Fibroblast of lung (primary cell): ENCODE measurements at regions not wholly inside any gene's neighbourhood (a gene's known extent, or its start where the extent isn't known, plus 50 kb on each side); places are given as distances from the start of the nearest gene placed in this dataset.

Experiments used
- DNase-seq, 2 donors: peaks; one replicate each; pipeline versions ENCODE4 v3.0.0 to v3.0.0-alpha.2; 2010; ENCODE audit warnings: low read depth in 2 of 2
- H2AFZ ChIP-seq: 2 replicates; pipeline ENCODE4 v1.5.1; 2012; ENCODE audit warnings: low read length, control low read depth, inconsistent platforms
- H3K27ac ChIP-seq: 2 replicates; pipeline ENCODE4 v1.5.1; 2011; ENCODE audit warnings: low read length, control low read depth; ENCODE audit not compliant: insufficient read depth
- H3K27me3 ChIP-seq: 2 replicates; pipeline ENCODE4 v1.5.1; 2011; ENCODE audit warnings: mild to moderate bottlenecking, low read length; ENCODE audit not compliant: control insufficient read depth, insufficient read depth
- H3K36me3 ChIP-seq: 2 replicates; pipeline ENCODE4 v1.5.1; 2011; ENCODE audit warnings: low read length; ENCODE audit not compliant: control insufficient read depth, insufficient read depth
- H3K4me1 ChIP-seq: 2 replicates; pipeline ENCODE4 v1.5.1; 2011; ENCODE audit warnings: low read length; ENCODE audit not compliant: control insufficient read depth, insufficient read depth; ENCODE audit errors: extremely low read depth
- H3K4me2 ChIP-seq: 2 replicates; pipeline ENCODE4 v1.5.1; 2011; ENCODE audit warnings: low read length, control low read depth; ENCODE audit not compliant: insufficient read depth; ENCODE audit errors: extremely low read depth
- H3K4me3 ChIP-seq, 4 experiments: fragments of 200-600 bp in 1 of 4; sonication (generic) in 1 of 4; replicated peaks in 1 of 4; 2 replicates each; pipeline ENCODE4 v1.5.1; 2011 to 2016; ENCODE audit warnings: low read length in 4 of 4, low read depth in 3 of 4, mild to moderate bottlenecking in 3 of 4, control low read depth in 2 of 4, inconsistent platforms in 1 of 4, mixed read lengths in 1 of 4; ENCODE audit not compliant: insufficient read depth in 1 of 4; ENCODE audit errors: control extremely low read depth in 1 of 4
- H3K79me2 ChIP-seq: 2 replicates; pipeline ENCODE4 v1.5.1; 2012; ENCODE audit warnings: mild to moderate bottlenecking, low read length, inconsistent platforms; ENCODE audit not compliant: control insufficient read depth, insufficient read depth
- H3K9ac ChIP-seq: 2 replicates; pipeline ENCODE4 v1.5.1; 2011; ENCODE audit warnings: mild to moderate bottlenecking, low read length, control low read depth; ENCODE audit not compliant: insufficient read depth
- H3K9me3 ChIP-seq: 2 replicates; pipeline ENCODE4 v1.5.1; 2012; ENCODE audit warnings: low read depth, low read length; ENCODE audit not compliant: control insufficient read depth, insufficient read depth
- H4K20me1 ChIP-seq: 2 replicates; pipeline ENCODE4 v1.5.1; 2011; ENCODE audit warnings: low read length; ENCODE audit not compliant: control insufficient read depth, insufficient read depth; ENCODE audit errors: extremely low read depth
- CTCF ChIP-seq, 2 donors: IDR thresholded peaks in 1 of 2; conservative IDR thresholded peaks in 1 of 2; 1 replicate in 1 of 2; 2 replicates in 1 of 2; pipeline ENCODE4 v1.5.1; 2011 to 2012; ENCODE audit warnings: low read length in 2 of 2, control low read depth in 1 of 2, inconsistent platforms in 1 of 2, low read depth in 1 of 2, mild to moderate bottlenecking in 1 of 2
- EZH2 ChIP-seq: IDR thresholded peaks from 2 replicates; pipeline ENCODE4 v1.5.1; 2012; ENCODE audit warnings: low read length, control low read depth, mild to moderate bottlenecking; ENCODE audit errors: missing control alignments

- H3K36me3 ChIP-seq, result no peaks in the 10 kb centered on the region
- H3K27me3 ChIP-seq, result peaks cover 8% of the 10 kb centered on the region
- DNase-seq, result no peak
- TF ChIP-seq CTCF (conservative IDR thresholded peaks at IDR 0.05 in 1 of 2, IDR thresholded peaks at IDR 0.05 in 1 of 2; ENCODE audit: low read depth in 1 of 2, low read length in 2 of 2) (no peak), EZH2 (no peak)
- no peak overlapping the region for H2AFZ ChIP-seq
- H3K79me2 ChIP-seq, result no peaks in the 10 kb centered on the region
- no peaks in the 10 kb centered on the region for H3K4me1 ChIP-seq
- no peaks in the 10 kb centered on the region for H3K9me3 ChIP-seq
- H4K20me1 ChIP-seq, result no peaks in the 10 kb centered on the region
- no peak overlapping the region for H3K27ac ChIP-seq
- H3K4me3 ChIP-seq, result no peak overlapping the region
- H3K4me2 ChIP-seq, result no peak overlapping the region
- H3K9ac ChIP-seq, result no peak overlapping the region
Observed at GRCh38 chr12:127459166-127459565, 807.8 kb upstream of the TMEM132C start.

- H3K36me3 ChIP-seq, result no peaks in the 10 kb centered on the region
- H3K27me3 ChIP-seq, result peaks cover 8% of the 10 kb centered on the region
- H3K4me2 ChIP-seq, result no peak overlapping the region
- DNase-seq, result no peak
- H3K9ac ChIP-seq, result no peak overlapping the region
- H4K20me1 ChIP-seq, result no peaks in the 10 kb centered on the region
- H3K4me1 ChIP-seq, result no peaks in the 10 kb centered on the region
- no peaks in the 10 kb centered on the region for H3K9me3 ChIP-seq
- H2AFZ ChIP-seq, result no peak overlapping the region
- no peak for TF ChIP-seq EZH2
- TF ChIP-seq CTCF (conservative IDR thresholded peaks at IDR 0.05 in 1 of 2, IDR thresholded peaks at IDR 0.05 in 1 of 2; ENCODE audit: low read depth in 1 of 2, low read length in 2 of 2), result no peak
- H3K79me2 ChIP-seq, result no peaks in the 10 kb centered on the region
- H3K27ac ChIP-seq, result no peak overlapping the region
- H3K4me3 ChIP-seq, result no peak overlapping the region
Observed at GRCh38 chr12:127459687-127460086, 807.3 kb upstream of the TMEM132C start.

GRCh38 chr12:127463237-127463636 is 803.7 kb upstream of the TMEM132C start:
- H3K4me3 ChIP-seq, result no peak overlapping the region
- H2AFZ ChIP-seq, result no peak overlapping the region
- peaks cover 1% of the 10 kb centered on the region for H4K20me1 ChIP-seq
- H3K4me1 ChIP-seq, result no peaks in the 10 kb centered on the region
- H3K27me3 ChIP-seq, result no peaks in the 10 kb centered on the region
- no peak overlapping the region for H3K9ac ChIP-seq
- H3K9me3 ChIP-seq, result no peaks in the 10 kb centered on the region
- no peak overlapping the region for H3K4me2 ChIP-seq
- H3K36me3 ChIP-seq, result no peaks in the 10 kb centered on the region
- H3K27ac ChIP-seq, result no peak overlapping the region
- DNase-seq, result no peak
- TF ChIP-seq CTCF (conservative IDR thresholded peaks at IDR 0.05 in 1 of 2, IDR thresholded peaks at IDR 0.05 in 1 of 2; ENCODE audit: low read depth in 1 of 2, low read length in 2 of 2) (no peak), EZH2 (no peak)
- H3K79me2 ChIP-seq, result no peaks in the 10 kb centered on the region
